Mesothelial cell of epicardium (in vitro differentiated cells): ENCODE measurements at regions not wholly inside any gene's neighbourhood (a gene's known extent, or its start where the extent isn't known, plus 50 kb on each side); places are given as distances from the start of the nearest gene placed in this dataset.
"Not testable (repeated sequence)": the region's sequence is repeated elsewhere in the genome, so short reads cannot be mapped to it uniquely, and the experiment has no call there.

Source experiments
- DNase-seq, 2 experiments: peaks; one replicate each; pipeline ENCODE4 v3.0.0; 2021; ENCODE audit warnings: low spot score in 2 of 2; ENCODE audit not compliant: unreplicated experiment in 2 of 2
- H3K27ac Mint-ChIP-seq: 2 replicates; pipeline ENCODE4 v1.8.0; 2021; ENCODE audit warnings: mixed read lengths
- H3K27me3 Mint-ChIP-seq: 2 replicates; pipeline ENCODE4 v1.8.0; 2021; ENCODE audit warnings: low read depth, mixed read lengths
- H3K36me3 Mint-ChIP-seq: 2 replicates; pipeline ENCODE4 v1.8.0; 2021; ENCODE audit warnings: mixed read lengths
- H3K4me1 Mint-ChIP-seq: 2 replicates; pipeline ENCODE4 v1.8.0; 2021; ENCODE audit warnings: mixed read lengths
- H3K4me3 Mint-ChIP-seq: 2 replicates; pipeline ENCODE4 v1.8.0; 2021; ENCODE audit warnings: mild to moderate bottlenecking, moderate library complexity, mixed read lengths
- H3K9me3 Mint-ChIP-seq: 2 replicates; pipeline ENCODE4 v1.8.0; 2021; ENCODE audit warnings: mixed read lengths
- TF ChIP-seq, protein P1 (sequence below): fragments of 200-600 bp; sonication (generic); IDR thresholded peaks from one replicate; pipeline ENCODE4 v1.5.0; 2021; ENCODE audit warnings: antibody characterized with exemption; ENCODE audit not compliant: unreplicated experiment

DNA sequence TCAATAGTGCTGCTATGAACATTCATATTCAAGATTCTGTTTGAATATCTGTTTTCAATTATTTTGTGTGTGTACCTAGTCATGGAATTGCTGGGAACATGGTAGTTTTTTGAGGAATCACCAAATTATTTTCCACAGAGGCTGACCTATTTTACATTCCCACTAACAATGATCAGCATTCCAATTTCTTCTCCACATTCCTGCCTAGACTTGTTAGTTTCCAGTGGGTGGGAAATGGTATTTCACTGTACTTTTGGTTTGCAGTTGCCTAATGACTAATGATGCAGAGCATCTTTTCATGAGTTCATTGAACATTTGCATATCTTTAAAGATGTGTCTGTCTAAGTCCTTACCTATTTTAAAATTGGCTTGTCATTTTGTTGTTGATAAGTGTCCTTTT lies 1182.6 kb upstream of the B3GALT2 start:
- no peak for DNase-seq
- Mint-ChIP-seq H3K4me3 (no peak overlapping the region), H3K36me3 (no peaks in the 10 kb centered on the region)

DNA sequence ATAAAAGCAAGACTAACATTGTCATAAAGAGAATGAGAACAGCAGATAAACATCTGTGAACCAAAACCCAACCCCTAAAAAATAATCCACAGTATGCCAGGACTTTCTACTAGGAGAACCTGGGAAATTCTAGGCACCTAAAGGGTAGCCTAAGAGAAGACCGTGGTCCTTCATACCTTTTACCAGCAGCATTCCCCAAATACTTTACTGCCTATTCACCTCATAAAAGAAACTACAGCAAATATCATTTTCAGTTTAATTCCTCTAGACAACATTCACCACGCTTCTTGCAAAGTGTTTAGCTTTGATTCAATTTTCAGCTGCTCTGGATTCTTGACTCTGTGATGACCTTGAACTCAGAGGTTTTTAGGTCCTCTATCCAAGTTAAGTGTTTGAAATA lies 1180.7 kb upstream of the B3GALT2 start:
- DNase-seq = no peak
- Mint-ChIP-seq H3K4me3 (no peak overlapping the region), H3K4me1 (peaks cover 12% of the 10 kb centered on the region), H3K27me3 (no peaks in the 10 kb centered on the region), H3K9me3 (peaks cover 17% of the 10 kb centered on the region), H3K27ac (no peak overlapping the region), H3K36me3 (no peaks in the 10 kb centered on the region)
- TF ChIP-seq, protein P1, sequence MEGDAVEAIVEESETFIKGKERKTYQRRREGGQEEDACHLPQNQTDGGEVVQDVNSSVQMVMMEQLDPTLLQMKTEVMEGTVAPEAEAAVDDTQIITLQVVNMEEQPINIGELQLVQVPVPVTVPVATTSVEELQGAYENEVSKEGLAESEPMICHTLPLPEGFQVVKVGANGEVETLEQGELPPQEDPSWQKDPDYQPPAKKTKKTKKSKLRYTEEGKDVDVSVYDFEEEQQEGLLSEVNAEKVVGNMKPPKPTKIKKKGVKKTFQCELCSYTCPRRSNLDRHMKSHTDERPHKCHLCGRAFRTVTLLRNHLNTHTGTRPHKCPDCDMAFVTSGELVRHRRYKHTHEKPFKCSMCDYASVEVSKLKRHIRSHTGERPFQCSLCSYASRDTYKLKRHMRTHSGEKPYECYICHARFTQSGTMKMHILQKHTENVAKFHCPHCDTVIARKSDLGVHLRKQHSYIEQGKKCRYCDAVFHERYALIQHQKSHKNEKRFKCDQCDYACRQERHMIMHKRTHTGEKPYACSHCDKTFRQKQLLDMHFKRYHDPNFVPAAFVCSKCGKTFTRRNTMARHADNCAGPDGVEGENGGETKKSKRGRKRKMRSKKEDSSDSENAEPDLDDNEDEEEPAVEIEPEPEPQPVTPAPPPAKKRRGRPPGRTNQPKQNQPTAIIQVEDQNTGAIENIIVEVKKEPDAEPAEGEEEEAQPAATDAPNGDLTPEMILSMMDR = no peak

More for the DNA sequence above, 1182.6 kb upstream of the B3GALT2 start:
- no peaks in the 10 kb centered on the region for H3K27me3 Mint-ChIP-seq
- H3K9me3 Mint-ChIP-seq = peaks cover 17% of the 10 kb centered on the region
- peaks cover 3% of the 10 kb centered on the region for H3K4me1 Mint-ChIP-seq
- no peak overlapping the region for H3K27ac Mint-ChIP-seq
- TF ChIP-seq, protein P1 = no peak

DNA sequence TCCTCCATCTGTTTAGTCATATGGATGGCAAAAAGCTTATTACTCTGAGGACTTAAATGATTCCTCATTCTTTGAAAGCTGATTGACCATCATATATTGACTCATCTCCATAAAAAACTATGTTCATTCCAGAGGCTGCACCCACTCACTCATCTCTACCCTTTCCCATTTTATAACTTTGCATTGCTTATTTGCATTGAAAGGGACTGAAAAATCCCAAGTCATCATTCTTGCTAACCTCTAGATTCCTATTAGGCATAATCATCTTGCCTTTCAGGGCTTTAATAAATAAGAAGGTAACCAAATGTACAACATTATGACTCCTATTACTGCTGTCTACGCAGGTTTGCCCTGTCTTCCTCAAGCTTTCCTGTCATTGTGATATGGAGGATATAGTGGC lies 1180.3 kb upstream of the B3GALT2 start:
- no peak overlapping the region for H3K4me3 Mint-ChIP-seq
- no peak for DNase-seq
- TF ChIP-seq, protein P1 = no peak
- no peak overlapping the region for H3K27ac Mint-ChIP-seq
- no peaks in the 10 kb centered on the region for H3K36me3 Mint-ChIP-seq
- peaks cover 17% of the 10 kb centered on the region for H3K9me3 Mint-ChIP-seq
- H3K4me1 Mint-ChIP-seq = peaks cover 16% of the 10 kb centered on the region
- H3K27me3 Mint-ChIP-seq = no peaks in the 10 kb centered on the region

DNA sequence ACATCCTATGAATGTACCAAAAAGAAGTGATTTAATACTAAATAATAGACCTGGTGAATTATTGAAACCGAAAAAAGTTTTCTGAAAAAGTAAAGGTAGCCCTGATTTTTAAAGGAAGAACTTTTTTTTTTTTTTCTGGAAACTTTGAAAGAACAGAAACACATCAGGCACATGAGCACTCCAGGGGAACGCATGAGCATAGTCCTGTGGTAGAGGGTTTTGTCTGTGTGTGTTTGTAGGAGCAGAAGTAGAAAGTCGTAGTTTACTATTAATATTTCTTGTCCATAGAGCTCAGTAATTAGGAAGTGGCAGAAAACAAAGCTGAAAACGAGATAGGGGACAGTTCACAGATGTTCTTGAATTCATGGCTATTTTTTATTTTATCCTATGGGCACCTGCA lies 1175.9 kb upstream of the B3GALT2 start:
- DNase-seq = no peak

DNA sequence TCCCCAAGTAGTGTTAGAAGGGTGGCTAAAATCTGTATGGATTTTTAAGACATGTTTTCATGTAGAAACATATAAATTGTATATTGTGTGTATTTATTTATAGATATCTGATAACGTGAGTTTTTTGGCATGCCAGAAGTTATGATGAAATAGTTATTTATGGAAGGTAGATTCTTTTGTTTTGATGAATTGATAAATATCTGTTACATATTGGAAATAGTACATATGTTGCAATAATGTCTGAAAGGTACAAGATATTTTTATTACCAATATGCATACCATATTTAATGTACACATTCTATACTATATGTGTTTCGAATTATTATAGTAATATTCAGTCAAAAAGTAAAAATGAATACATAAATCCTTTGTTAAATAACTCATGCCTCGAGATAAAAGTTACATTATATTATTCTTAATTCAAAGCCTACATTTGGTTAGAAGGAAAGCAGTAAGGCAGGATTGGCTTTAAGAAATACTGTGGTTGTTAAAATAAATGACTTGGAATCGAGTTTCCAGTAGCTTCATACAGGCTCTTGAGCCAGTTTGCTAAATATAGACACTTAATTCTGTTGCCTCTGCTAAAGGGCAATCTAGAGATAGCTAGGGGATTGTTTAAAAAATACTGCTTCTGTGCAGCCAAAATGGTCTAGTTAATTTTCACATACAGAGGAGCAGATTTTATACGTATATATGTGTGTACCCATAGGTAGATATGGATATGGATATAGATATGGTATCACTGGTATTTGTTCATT lies 1175.1 kb upstream of the B3GALT2 start:
- Mint-ChIP-seq H3K4me3 (no peak overlapping the region), H3K27ac (peak overlapping the region; percentile 34), H3K9me3 (peaks cover 9% of the 10 kb centered on the region), H3K36me3 (peaks cover 4% of the 10 kb centered on the region), H3K4me1 (peaks cover 23% of the 10 kb centered on the region), H3K27me3 (no peaks in the 10 kb centered on the region)
- DNase-seq = no peak
- TF ChIP-seq, protein P1 = no peak

More for the DNA sequence above, 1175.9 kb upstream of the B3GALT2 start:
- peaks cover 12% of the 10 kb centered on the region for H3K9me3 Mint-ChIP-seq
- no peak overlapping the region for H3K4me3 Mint-ChIP-seq
- TF ChIP-seq, protein P1 = no peak
- peaks cover 24% of the 10 kb centered on the region for H3K4me1 Mint-ChIP-seq
- H3K36me3 Mint-ChIP-seq = peaks cover 4% of the 10 kb centered on the region
- no peaks in the 10 kb centered on the region for H3K27me3 Mint-ChIP-seq
- H3K27ac Mint-ChIP-seq = peak overlapping the region; percentile 19

DNA sequence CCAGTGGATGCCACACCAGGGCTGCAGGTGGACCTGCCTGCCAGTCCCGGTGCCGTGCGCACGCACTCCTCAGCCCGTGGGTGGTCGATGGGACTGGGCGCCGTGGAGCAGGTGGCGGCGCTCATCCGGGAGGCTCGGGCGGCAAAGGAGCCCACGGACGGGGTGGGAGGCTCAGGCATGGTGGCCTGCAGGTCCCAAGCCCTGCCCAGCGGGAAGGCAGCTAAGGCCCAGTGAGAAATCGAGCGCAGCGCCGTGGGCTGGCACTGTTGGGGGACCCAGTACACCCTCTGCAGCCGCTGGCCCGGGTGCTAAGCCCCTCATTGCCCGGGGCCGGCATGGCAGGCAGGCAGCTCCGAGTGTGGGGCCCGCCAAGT lies 1171.8 kb upstream of the B3GALT2 start:
- DNase-seq = no peak
- H3K4me3 Mint-ChIP-seq = no peak overlapping the region
- TF ChIP-seq, protein P1 = no peak
- no peaks in the 10 kb centered on the region for H3K27me3 Mint-ChIP-seq
- H3K4me1 Mint-ChIP-seq = peaks cover 36% of the 10 kb centered on the region
- H3K27ac Mint-ChIP-seq = no peak overlapping the region
- H3K9me3 Mint-ChIP-seq = peaks cover 6% of the 10 kb centered on the region
- peaks cover 4% of the 10 kb centered on the region for H3K36me3 Mint-ChIP-seq

DNA sequence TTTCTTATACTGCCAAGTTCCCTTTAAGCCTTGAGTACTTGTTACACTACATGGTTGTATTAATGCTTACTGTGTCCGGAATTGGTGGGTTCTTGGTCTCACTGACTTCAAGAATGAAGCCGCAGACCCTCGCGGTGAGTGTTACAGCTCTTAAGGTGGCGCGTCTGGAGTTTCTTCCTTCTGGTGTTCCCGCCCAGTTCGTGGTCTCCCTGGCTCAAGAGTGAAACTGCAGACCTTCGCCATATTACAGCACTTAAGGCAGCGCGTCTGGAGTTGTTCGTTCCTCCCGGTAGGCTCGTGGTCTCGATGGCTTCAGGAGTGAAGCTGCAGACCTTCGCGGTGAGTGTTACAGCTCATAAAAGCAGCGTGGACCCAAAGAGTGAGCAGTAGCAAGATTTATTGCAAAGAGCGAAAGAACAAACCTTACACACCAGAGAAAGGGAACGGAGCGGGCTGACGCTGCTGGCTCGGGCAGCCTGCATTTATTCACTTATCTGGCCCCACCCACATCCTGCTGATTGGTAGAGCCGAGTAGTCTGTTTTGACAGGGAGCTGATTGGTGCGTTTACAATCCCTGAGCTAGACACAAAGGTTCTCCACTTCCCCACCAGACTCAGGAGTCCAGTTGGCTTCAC lies 1171.3 kb upstream of the B3GALT2 start:
- peaks cover 37% of the 10 kb centered on the region for H3K4me1 Mint-ChIP-seq
- not testable (repeated sequence) for H3K4me3 Mint-ChIP-seq, H3K27ac Mint-ChIP-seq, DNase-seq, H3K27me3 Mint-ChIP-seq, H3K9me3 Mint-ChIP-seq, H3K36me3 Mint-ChIP-seq
